SH-SY5Y (cell line): ENCODE measurements at regions not wholly inside any gene's neighbourhood (a gene's known extent, or its start where the extent isn't known, plus 50 kb on each side); places are given as distances from the start of the nearest gene placed in this dataset.

Experiments
- GATA2 ChIP-seq: IDR thresholded peaks from 2 replicates; pipeline ENCODE4 v1.6.1; 2011; ENCODE audit warnings: mild to moderate bottlenecking, low read depth, low read length
- GATA3 ChIP-seq: IDR thresholded peaks from 2 replicates; pipeline ENCODE4 v1.6.1; 2011; ENCODE audit warnings: low read depth, mild to moderate bottlenecking, low read length, moderate library complexity

DNA sequence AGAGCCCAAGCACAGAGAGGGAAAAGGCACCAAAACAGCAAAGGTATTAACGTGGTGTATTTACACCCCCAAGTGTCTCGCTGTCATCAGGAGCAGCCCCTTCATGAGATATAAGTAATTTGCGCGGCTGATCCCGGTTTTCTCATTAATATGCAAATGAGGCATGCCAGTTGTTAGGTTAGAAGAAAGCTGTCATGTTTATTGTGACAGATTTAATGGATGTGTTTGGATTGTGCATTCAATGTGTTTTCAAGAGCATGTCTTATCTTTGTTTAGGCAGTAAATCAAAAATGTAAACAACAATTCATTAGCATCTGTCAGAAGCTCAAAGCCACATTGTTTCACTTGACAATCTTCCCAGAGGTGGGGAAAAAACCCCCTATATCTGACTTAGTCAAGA lies 56.5 kb upstream of the CTBP2 start:
- TF ChIP-seq GATA2 (no peak), GATA3 (no peak)
